GM12891 (cell line): ENCODE measurements at regions not wholly inside any gene's neighbourhood (a gene's known extent, or its start where the extent isn't known, plus 50 kb on each side); places are given as distances from the start of the nearest gene placed in this dataset.

Experiments
- PAX5 ChIP-seq: IDR thresholded peaks from 2 replicates; pipeline ENCODE4 v1.6.1; 2011; ENCODE audit warnings: low read length, moderate library complexity, mild to moderate bottlenecking; ENCODE audit not compliant: insufficient read depth, severe bottlenecking
- POLR2A ChIP-seq: IDR thresholded peaks from 2 replicates; pipeline ENCODE4 v1.6.1; 2011; ENCODE audit warnings: low read depth, low read length, control low read depth
- POLR2AphosphoS5 ChIP-seq: IDR thresholded peaks from 2 replicates; pipeline ENCODE4 v1.6.1; 2011; ENCODE audit warnings: low read depth, low read length, control low read depth
- POU2F2 ChIP-seq: IDR thresholded peaks from 2 replicates; pipeline ENCODE4 v1.6.1; 2011; ENCODE audit warnings: low read depth, mild to moderate bottlenecking, control low read depth, low read length, moderate library complexity
- SPI1 ChIP-seq: IDR thresholded peaks from 2 replicates; pipeline ENCODE4 v1.6.1; 2011; ENCODE audit warnings: low read depth, low read length, control low read depth
- TAF1 ChIP-seq: IDR thresholded peaks from 2 replicates; pipeline ENCODE4 v1.6.1; 2011; ENCODE audit warnings: low read depth, low read length, control low read depth

DNA sequence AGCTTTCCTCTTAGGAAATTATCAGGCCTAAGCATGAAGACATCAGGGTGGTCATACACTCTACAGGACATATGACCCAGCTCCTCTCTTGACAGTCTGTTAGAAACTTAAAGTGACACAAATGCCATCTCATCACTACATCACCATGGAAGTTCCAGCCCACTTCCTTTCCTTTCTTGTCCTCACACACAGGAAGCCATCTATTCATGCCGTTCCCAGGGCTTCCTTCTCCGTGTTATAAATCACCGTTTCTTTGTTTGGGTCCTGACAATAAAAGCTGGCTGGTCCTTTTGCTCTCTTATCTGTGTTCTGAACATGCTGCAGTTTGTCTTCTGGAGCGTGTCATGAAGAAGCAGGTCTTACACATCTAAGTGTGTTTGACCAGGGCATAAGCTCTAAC lies 692.1 kb upstream of the CELF4 start:
- TF ChIP-seq POLR2A (no peak), POLR2AphosphoS5 (no peak), SPI1 (no peak), POU2F2 (no peak), TAF1 (no peak), PAX5 (no peak)
